SU-DHL-6 (cell line): ENCODE measurements at regions not wholly inside any gene's neighbourhood (a gene's known extent, or its start where the extent isn't known, plus 50 kb on each side); places are given as distances from the start of the nearest gene placed in this dataset.

Experiments used
- H2AFZ ChIP-seq: fragments of 200-600 bp; sonication (generic); 2 replicates; pipeline ENCODE4 v1.6.1; 2014; ENCODE audit warnings: low read depth, mild to moderate bottlenecking, moderate library complexity, mixed read lengths, antibody characterized with exemption, low read length; ENCODE audit not compliant: severe bottlenecking
- H3F3A ChIP-seq: fragments of 200-600 bp; shearing (Covaris generic); 2 replicates; pipeline ENCODE4 v1.6.0; 2016; ENCODE audit warnings: antibody characterized with exemption, mild to moderate bottlenecking; ENCODE audit not compliant: insufficient read depth
- H3K27ac ChIP-seq: fragments of 200-600 bp; sonication (generic); 2 replicates; pipeline ENCODE4 v1.5.1; 2016; ENCODE audit warnings: low read depth, mild to moderate bottlenecking, low read length, moderate library complexity, mixed read lengths
- H3K27me3 ChIP-seq: fragments of 200-600 bp; sonication (generic), shearing (Covaris generic); 2 replicates; pipeline ENCODE4 v1.6.0; 2014; ENCODE audit warnings: mild to moderate bottlenecking, low read length
- H3K36me3 ChIP-seq: fragments of 200-600 bp; sonication (generic); 2 replicates; pipeline ENCODE4 v1.6.1; 2014; ENCODE audit warnings: mild to moderate bottlenecking, low read length, mixed read lengths
- H3K4me2 ChIP-seq: fragments of 300-600, 200-600 bp; shearing (Covaris generic), sonication (generic); 2 replicates; pipeline ENCODE4 v1.6.0; 2014; ENCODE audit warnings: low read length, low read depth, mild to moderate bottlenecking; ENCODE audit not compliant: poor library complexity, severe bottlenecking
- H3K4me3 ChIP-seq: fragments of 200-600 bp; sonication (generic); 2 replicates; pipeline ENCODE4 v1.5.1; 2014; ENCODE audit warnings: antibody characterized with exemption, low read length, mild to moderate bottlenecking, mixed read lengths; ENCODE audit not compliant: insufficient read depth, poor library complexity, severe bottlenecking
- H3K79me2 ChIP-seq: fragments of 200-600 bp; sonication (generic); 2 replicates; pipeline ENCODE4 v1.6.1; 2014; ENCODE audit warnings: mild to moderate bottlenecking, low read length, moderate library complexity; ENCODE audit not compliant: insufficient read depth
- H3K9ac ChIP-seq: fragments of 200-600 bp; sonication (generic); 2 replicates; pipeline ENCODE4 v1.7.0; 2014; ENCODE audit warnings: mild to moderate bottlenecking, low read length
- H3K9me2 ChIP-seq: fragments of 200-600 bp; sonication (generic); replicated peaks from 2 replicates; pipeline ENCODE4 v1.6.1; 2014; ENCODE audit warnings: low read length; ENCODE audit not compliant: insufficient read depth
- H3K9me3 ChIP-seq: fragments of 200-600 bp; sonication (generic); 2 replicates; pipeline ENCODE4 v1.6.1; 2014; ENCODE audit warnings: low read length, mixed read lengths; ENCODE audit not compliant: insufficient read depth
- H4K20me1 ChIP-seq: fragments of 200-600 bp; sonication (generic); 2 replicates; pipeline ENCODE4 v1.6.1; 2014; ENCODE audit warnings: low read depth, mild to moderate bottlenecking, antibody characterized with exemption, low read length, moderate library complexity, mixed read lengths
- CTCF ChIP-seq: fragments of 200-600 bp; sonication (generic); IDR thresholded peaks from one replicate; pipeline ENCODE4 v1.5.1; 2017; ENCODE audit warnings: antibody characterized with exemption, mild to moderate bottlenecking, low read length, moderate library complexity; ENCODE audit not compliant: insufficient read depth, poor library complexity, severe bottlenecking
- EZH2phosphoT487 ChIP-seq: fragments of 200-600 bp; sonication (generic), shearing (Covaris generic); conservative IDR thresholded peaks from 2 replicates; pipeline ENCODE4 v1.6.1; 2018; ENCODE audit warnings: mild to moderate bottlenecking, antibody characterized with exemption, low read length, moderate library complexity, mixed read lengths

DNA sequence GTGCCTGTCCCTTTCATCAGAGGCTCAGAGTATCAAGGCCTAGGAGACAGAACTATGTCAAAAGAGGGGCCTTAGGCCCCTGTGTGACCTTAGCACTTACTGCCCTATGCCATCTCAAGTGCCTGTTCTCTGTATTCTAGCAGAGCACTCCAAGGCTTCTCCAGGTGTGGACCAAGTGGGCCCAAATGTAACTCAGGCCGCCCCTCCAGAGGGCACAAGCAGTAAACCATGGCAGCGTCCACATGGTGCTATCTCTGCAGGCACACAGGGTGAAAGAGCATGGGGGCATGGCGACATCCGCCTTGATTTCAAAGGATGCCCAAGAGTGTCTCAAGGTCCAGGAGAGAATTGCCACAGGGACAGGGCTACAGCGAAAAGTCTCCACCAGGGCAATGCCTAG lies 628.7 kb downstream of the RPS29 start:
- TF ChIP-seq CTCF (no peak), EZH2phosphoT487 (no peak)
- no peak overlapping the region for H3K27ac ChIP-seq
- no peaks in the 10 kb centered on the region for H4K20me1 ChIP-seq
- H3K79me2 ChIP-seq, result no peaks in the 10 kb centered on the region
- no peak overlapping the region for H2AFZ ChIP-seq
- no peaks in the 10 kb centered on the region for H3K27me3 ChIP-seq
- no peak overlapping the region for H3K4me3 ChIP-seq
- H3K4me2 ChIP-seq, result no peak overlapping the region
- no peaks in the 10 kb centered on the region for H3K9me2 ChIP-seq
- no peaks in the 10 kb centered on the region for H3K36me3 ChIP-seq
- H3K9me3 ChIP-seq, result no peaks in the 10 kb centered on the region
- no peaks in the 10 kb centered on the region for H3F3A ChIP-seq
- H3K9ac ChIP-seq, result no peak overlapping the region

DNA sequence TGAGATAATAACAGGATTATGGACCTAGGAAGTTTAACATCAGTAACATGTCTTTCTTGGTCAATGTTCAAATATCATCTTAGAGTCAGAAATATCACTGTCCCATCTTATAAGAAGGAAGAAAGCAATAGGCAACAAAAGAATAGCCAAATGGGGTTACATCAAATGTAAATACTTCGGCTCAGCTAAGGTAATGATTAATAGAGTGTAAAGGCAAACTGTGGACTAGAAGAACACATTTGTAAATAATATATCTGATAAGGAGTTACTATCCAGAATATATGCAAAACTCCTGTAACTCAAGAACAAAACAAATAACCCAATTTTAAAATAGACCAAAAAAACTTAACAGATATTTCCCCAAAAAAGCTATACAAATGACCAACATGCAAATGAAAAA lies 630.3 kb downstream of the RPS29 start:
- Histone ChIP-seq H2AFZ (no peak overlapping the region), H3K9me3 (no peaks in the 10 kb centered on the region), H4K20me1 (no peaks in the 10 kb centered on the region), H3K4me3 (no peak overlapping the region), H3K36me3 (no peaks in the 10 kb centered on the region), H3K9me2 (no peaks in the 10 kb centered on the region), H3F3A (no peaks in the 10 kb centered on the region), H3K9ac (no peak overlapping the region), H3K27ac (no peak overlapping the region), H3K4me2 (no peak overlapping the region), H3K79me2 (no peaks in the 10 kb centered on the region), H3K27me3 (no peaks in the 10 kb centered on the region)
- TF ChIP-seq EZH2phosphoT487 (no peak), CTCF (no peak)

- H3K27me3 ChIP-seq, result no peaks in the 10 kb centered on the region
- no peaks in the 10 kb centered on the region for H4K20me1 ChIP-seq
- no peaks in the 10 kb centered on the region for H3F3A ChIP-seq
- H3K9ac ChIP-seq, result no peak overlapping the region
- no peak overlapping the region for H2AFZ ChIP-seq
- no peak overlapping the region for H3K27ac ChIP-seq
- no peaks in the 10 kb centered on the region for H3K79me2 ChIP-seq
- no peaks in the 10 kb centered on the region for H3K36me3 ChIP-seq
- H3K4me3 ChIP-seq, result no peak overlapping the region
- no peaks in the 10 kb centered on the region for H3K9me3 ChIP-seq
- H3K9me2 ChIP-seq, result no peaks in the 10 kb centered on the region
- no peak for TF ChIP-seq CTCF
- no peak for TF ChIP-seq EZH2phosphoT487
- no peak overlapping the region for H3K4me2 ChIP-seq
These were observed 631.7 kb downstream of the RPS29 start for GRCh38 chr14:48954446-48954845.

GRCh38 chr14:48944809-48945208 lies 641.4 kb downstream of the RPS29 start:
- H3K9me2 ChIP-seq, result no peaks in the 10 kb centered on the region
- no peaks in the 10 kb centered on the region for H3F3A ChIP-seq
- no peaks in the 10 kb centered on the region for H3K27me3 ChIP-seq
- no peak overlapping the region for H3K4me2 ChIP-seq
- H3K27ac ChIP-seq, result no peak overlapping the region
- no peaks in the 10 kb centered on the region for H3K36me3 ChIP-seq
- no peaks in the 10 kb centered on the region for H4K20me1 ChIP-seq
- TF ChIP-seq CTCF (no peak), EZH2phosphoT487 (no peak)
- H3K9me3 ChIP-seq, result no peaks in the 10 kb centered on the region
- no peak overlapping the region for H3K9ac ChIP-seq
- H3K79me2 ChIP-seq, result no peaks in the 10 kb centered on the region
- H3K4me3 ChIP-seq, result no peak overlapping the region
- no peak overlapping the region for H2AFZ ChIP-seq
